H9 (cell line): ENCODE measurements at regions not wholly inside any gene's neighbourhood (a gene's known extent, or its start where the extent isn't known, plus 50 kb on each side); places are given as distances from the start of the nearest gene placed in this dataset.

Source experiments
- DNase-seq: peaks from one replicate; pipeline ENCODE4 v3.0.0-alpha.2; 2017
- H2AFZ ChIP-seq: one replicate; pipeline ENCODE4 v1.6.1; 2013; ENCODE audit warnings: mild to moderate bottlenecking, low read length, control low read depth, moderate library complexity
- H2AK5ac ChIP-seq: 2 replicates; pipeline ENCODE4 v1.6.1; 2013; ENCODE audit warnings: low read length, control low read depth, mixed read lengths; ENCODE audit not compliant: insufficient read length
- H2BK120ac ChIP-seq: one replicate; pipeline ENCODE4 v1.6.1; 2013; ENCODE audit warnings: low read depth, mild to moderate bottlenecking, low read length, control low read depth, inconsistent platforms; ENCODE audit not compliant: poor library complexity, severe bottlenecking
- H2BK12ac ChIP-seq: 2 replicates; pipeline ENCODE4 v1.6.1; 2013; ENCODE audit warnings: low read length, control low read depth, mixed read lengths, low read depth; ENCODE audit not compliant: insufficient read length
- H2BK15ac ChIP-seq: 2 replicates; pipeline ENCODE4 v1.6.1; 2013; ENCODE audit warnings: low read depth, low read length, control low read depth
- H2BK20ac ChIP-seq: one replicate; pipeline ENCODE4 v1.6.1; 2013; ENCODE audit warnings: low read depth, mild to moderate bottlenecking, low read length, control low read depth, inconsistent platforms; ENCODE audit not compliant: poor library complexity, severe bottlenecking
- H2BK5ac ChIP-seq: 2 replicates; pipeline ENCODE4 v1.6.1; 2013; ENCODE audit warnings: low read length, control low read depth, mixed read lengths; ENCODE audit not compliant: insufficient read length
- H3K14ac ChIP-seq: 2 replicates; pipeline ENCODE4 v1.6.1; 2013; ENCODE audit warnings: low read length, control low read depth; ENCODE audit not compliant: insufficient read depth
- H3K18ac ChIP-seq: 2 replicates; pipeline ENCODE4 v1.6.1; 2013; ENCODE audit warnings: low read depth, mild to moderate bottlenecking, mixed read lengths, low read length, control low read depth; ENCODE audit not compliant: insufficient read length
- H3K23ac ChIP-seq: 2 replicates; pipeline ENCODE4 v1.6.1; 2013; ENCODE audit warnings: low read length, control low read depth, mixed read lengths, low read depth; ENCODE audit not compliant: insufficient read length
- H3K23me2 ChIP-seq: 2 replicates; pipeline ENCODE4 v1.6.1; 2013; ENCODE audit warnings: low read depth, mild to moderate bottlenecking, mixed read lengths, low read length, control low read depth; ENCODE audit not compliant: insufficient read length, poor library complexity, severe bottlenecking
- H3K27ac ChIP-seq: 2 replicates; pipeline ENCODE4 v1.5.1; 2013; ENCODE audit warnings: low read length, control low read depth, mixed read lengths, low read depth; ENCODE audit not compliant: insufficient read length
- H3K27me3 ChIP-seq: 2 replicates; pipeline ENCODE4 v1.6.1; 2013; ENCODE audit warnings: low read length, control low read depth, inconsistent platforms; ENCODE audit not compliant: insufficient read depth
- H3K4ac ChIP-seq: 2 replicates; pipeline ENCODE4 v1.6.1; 2013; ENCODE audit warnings: low read depth, mild to moderate bottlenecking, control low read depth, inconsistent platforms, low read length, moderate library complexity
- H3K4me1 ChIP-seq: 2 replicates; pipeline ENCODE4 v1.6.1; 2013; ENCODE audit warnings: low read length, control low read depth, inconsistent platforms; ENCODE audit not compliant: insufficient read depth
- H3K4me2 ChIP-seq: 2 replicates; pipeline ENCODE4 v1.6.1; 2013; ENCODE audit warnings: low read length, control low read depth, mixed read lengths; ENCODE audit not compliant: insufficient read length, insufficient read depth
- H3K56ac ChIP-seq: 2 replicates; pipeline ENCODE4 v1.6.1; 2013; ENCODE audit warnings: low read depth, mild to moderate bottlenecking, mixed read lengths, low read length, control low read depth; ENCODE audit not compliant: insufficient read length
- H3K79me1 ChIP-seq: 2 replicates; pipeline ENCODE4 v1.6.1; 2013; ENCODE audit warnings: low read depth, mild to moderate bottlenecking, moderate library complexity, low read length, control low read depth, inconsistent platforms; ENCODE audit not compliant: insufficient read depth, poor library complexity, severe bottlenecking
- H3K79me2 ChIP-seq: 2 replicates; pipeline ENCODE4 v1.6.1; 2013; ENCODE audit warnings: low read length, control low read depth, inconsistent platforms; ENCODE audit not compliant: insufficient read depth
- H3K9ac ChIP-seq: 2 replicates; pipeline ENCODE4 v1.6.1; 2013; ENCODE audit warnings: low read length, control low read depth, mixed read lengths; ENCODE audit not compliant: insufficient read length; ENCODE audit errors: extremely low read depth
- H3K9me3 ChIP-seq: one replicate; pipeline ENCODE4 v1.6.1; 2013; ENCODE audit warnings: low read depth, low read length, inconsistent platforms; ENCODE audit not compliant: control insufficient read depth
- H3T11ph ChIP-seq: one replicate; pipeline ENCODE4 v1.6.1; 2013; ENCODE audit warnings: mild to moderate bottlenecking, low read length, control low read depth, inconsistent platforms
- H4K20me1 ChIP-seq: one replicate; pipeline ENCODE4 v1.6.1; 2013; ENCODE audit not compliant: control insufficient read depth, insufficient read length, insufficient read depth
- H4K5ac ChIP-seq: 2 replicates; pipeline ENCODE4 v1.6.1; 2013; ENCODE audit warnings: low read depth, mild to moderate bottlenecking, mixed read lengths, low read length, control low read depth; ENCODE audit not compliant: insufficient read length
- H4K8ac ChIP-seq: replicated peaks from 2 replicates; pipeline ENCODE4 v1.6.1; 2013; ENCODE audit warnings: low read length, control low read depth, mixed read lengths, low read depth; ENCODE audit not compliant: insufficient read length
- H4K91ac ChIP-seq: 2 replicates; pipeline ENCODE4 v1.6.1; 2013; ENCODE audit warnings: low read depth, mild to moderate bottlenecking, moderate library complexity, mixed read lengths, low read length, control low read depth; ENCODE audit not compliant: insufficient read length
- H3K27ac Mint-ChIP-seq, 3 experiments: 2 replicates in 2 of 3; 3 replicates in 1 of 3; pipeline ENCODE4 v1.8.0; 2020 to 2021; ENCODE audit warnings: mixed read lengths in 3 of 3, mild to moderate bottlenecking in 1 of 3, moderate library complexity in 1 of 3
- H3K27me3 Mint-ChIP-seq: 2 replicates; pipeline ENCODE4 v1.8.0; 2021; ENCODE audit warnings: low read depth, mild to moderate bottlenecking, moderate library complexity, mixed read lengths
- H3K36me3 Mint-ChIP-seq, 3 experiments: 2 replicates in 2 of 3; 3 replicates in 1 of 3; pipeline ENCODE4 v1.8.0; 2020 to 2021; ENCODE audit warnings: low read depth in 3 of 3, mixed read lengths in 3 of 3; ENCODE audit not compliant: insufficient read depth in 1 of 3
- H3K4me1 Mint-ChIP-seq, 2 experiments: 2 replicates each; pipeline ENCODE4 v1.8.0; 2020; ENCODE audit warnings: mixed read lengths in 2 of 2
- H3K4me3 Mint-ChIP-seq, 2 experiments: 2 replicates in 1 of 2; 3 replicates in 1 of 2; pipeline ENCODE4 v1.8.0; 2020 to 2021; ENCODE audit warnings: mild to moderate bottlenecking in 2 of 2, mixed read lengths in 2 of 2, moderate library complexity in 1 of 2
- H3K9me3 Mint-ChIP-seq, 2 experiments: 2 replicates in 1 of 2; 3 replicates in 1 of 2; pipeline ENCODE4 v1.8.0; 2020; ENCODE audit warnings: mild to moderate bottlenecking in 2 of 2, mixed read lengths in 2 of 2, moderate library complexity in 1 of 2
- WGBS: extraction: QIAGEN DNeasy Blood & Tissue Kit; methylation state at CpG from one replicate; pipeline ENCODE4 v1.1.7; 2013; ENCODE audit warnings: missing lambda C conversion rate, low lambda C conversion rate, mixed read lengths; ENCODE audit not compliant: insufficient read length; ENCODE audit errors: extremely low coverage; 5-methylcytosine and 5-hydroxymethylcytosine counted together
- TF ChIP-seq, protein P1 (sequence below): fragments of 200-600 bp; sonication (generic); conservative IDR thresholded peaks from 3 replicates; pipeline ENCODE4 v1.8.0; 2021; ENCODE audit warnings: antibody characterized with exemption, mild to moderate bottlenecking

DNA sequence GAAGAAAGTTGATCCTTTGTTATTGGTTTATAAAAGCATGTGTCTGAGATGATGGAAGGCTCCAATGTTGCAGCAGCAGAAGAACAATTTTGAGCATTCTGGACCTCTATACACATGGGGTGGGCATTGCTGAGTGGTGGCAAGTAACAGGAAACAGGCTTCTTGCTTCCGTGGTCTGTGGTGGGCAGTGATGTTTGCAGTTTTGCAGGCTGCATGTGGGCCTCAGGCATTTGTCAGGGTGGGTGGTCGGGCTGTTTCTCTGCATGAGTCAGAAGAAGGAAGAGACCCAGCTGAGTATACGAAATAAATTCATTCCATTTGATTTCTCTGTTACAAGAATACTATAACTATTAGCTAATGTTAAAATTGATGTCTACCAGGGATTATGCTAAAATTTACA lies 239.5 kb upstream of the COL3A1 start:
- no CpG with 5 or more reads among the region's 3 CpGs for whole genome bisulfite sequencing
- Mint-ChIP-seq H3K36me3 (no peaks in the 10 kb centered on the region), H3K27ac (0 out of 7 replicates have a peak overlapping the region, but pooled peaks of 1 of the 3 experiments have one; percentile 62), H3K4me3 (no peak overlapping the region), H3K27me3 (no peaks in the 10 kb centered on the region), H3K4me1 (peaks cover 0 to 6% of the 10 kb centered on the region in 2 experiments; a peak in 2 of 4 replicates), H3K9me3 (peaks cover 0 to 1% of the 10 kb centered on the region in 2 experiments; a peak in 1 of 5 replicates)
- H2AFZ ChIP-seq, result no peak overlapping the region
- H3K79me2 ChIP-seq, result no peaks in the 10 kb centered on the region
- no peak for DNase-seq
- H2BK20ac ChIP-seq, result no peak overlapping the region
- H3K23me2 ChIP-seq, result no peaks in the 10 kb centered on the region
- H3K23ac ChIP-seq, result no peak overlapping the region
- no peak overlapping the region for H2BK15ac ChIP-seq
- H2BK12ac ChIP-seq, result no peak overlapping the region
- H3K9ac ChIP-seq, result no peak overlapping the region
- H4K5ac ChIP-seq, result no peak overlapping the region
- no peak overlapping the region for H3K56ac ChIP-seq
- no peak overlapping the region for H3K18ac ChIP-seq
- no peak overlapping the region for H2BK5ac ChIP-seq
- no peaks in the 10 kb centered on the region for H3K79me1 ChIP-seq
- H3T11ph ChIP-seq, result no peak overlapping the region
- TF ChIP-seq, protein P1, sequence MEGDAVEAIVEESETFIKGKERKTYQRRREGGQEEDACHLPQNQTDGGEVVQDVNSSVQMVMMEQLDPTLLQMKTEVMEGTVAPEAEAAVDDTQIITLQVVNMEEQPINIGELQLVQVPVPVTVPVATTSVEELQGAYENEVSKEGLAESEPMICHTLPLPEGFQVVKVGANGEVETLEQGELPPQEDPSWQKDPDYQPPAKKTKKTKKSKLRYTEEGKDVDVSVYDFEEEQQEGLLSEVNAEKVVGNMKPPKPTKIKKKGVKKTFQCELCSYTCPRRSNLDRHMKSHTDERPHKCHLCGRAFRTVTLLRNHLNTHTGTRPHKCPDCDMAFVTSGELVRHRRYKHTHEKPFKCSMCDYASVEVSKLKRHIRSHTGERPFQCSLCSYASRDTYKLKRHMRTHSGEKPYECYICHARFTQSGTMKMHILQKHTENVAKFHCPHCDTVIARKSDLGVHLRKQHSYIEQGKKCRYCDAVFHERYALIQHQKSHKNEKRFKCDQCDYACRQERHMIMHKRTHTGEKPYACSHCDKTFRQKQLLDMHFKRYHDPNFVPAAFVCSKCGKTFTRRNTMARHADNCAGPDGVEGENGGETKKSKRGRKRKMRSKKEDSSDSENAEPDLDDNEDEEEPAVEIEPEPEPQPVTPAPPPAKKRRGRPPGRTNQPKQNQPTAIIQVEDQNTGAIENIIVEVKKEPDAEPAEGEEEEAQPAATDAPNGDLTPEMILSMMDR, result no peak
- H3K9me3 ChIP-seq, result no peaks in the 10 kb centered on the region
- no peak overlapping the region for H3K14ac ChIP-seq
- H4K20me1 ChIP-seq, result no peaks in the 10 kb centered on the region
- peaks cover 3% of the 10 kb centered on the region; the same call in 1 of the 2 replicates for H3K4me1 ChIP-seq
- no peak overlapping the region for H2AK5ac ChIP-seq
- H2BK120ac ChIP-seq, result no peak overlapping the region
- no peak overlapping the region for H3K4me2 ChIP-seq
- H4K91ac ChIP-seq, result no peak overlapping the region
- no peak overlapping the region for H3K27ac ChIP-seq
- no peak overlapping the region for H3K4ac ChIP-seq
- no peaks in the 10 kb centered on the region for H3K27me3 ChIP-seq
- H4K8ac ChIP-seq, result no peak overlapping the region
